Neuron (in vitro differentiated cells): ENCODE measurements at regions not wholly inside any gene's neighbourhood (a gene's known extent, or its start where the extent isn't known, plus 50 kb on each side); places are given as distances from the start of the nearest gene placed in this dataset.

Source experiments
- H2AFZ ChIP-seq: one replicate; pipeline ENCODE4 v1.6.1; 2013; ENCODE audit warnings: low read depth, mild to moderate bottlenecking, inconsistent platforms, low read length, moderate library complexity
- H3K27me3 ChIP-seq: one replicate; pipeline ENCODE4 v1.6.1; 2013; ENCODE audit warnings: low read length; ENCODE audit not compliant: insufficient read depth
- H3K36me3 ChIP-seq: one replicate; pipeline ENCODE4 v1.6.1; 2013; ENCODE audit warnings: low read length; ENCODE audit not compliant: insufficient read depth
- H3K4me1 ChIP-seq: one replicate; pipeline ENCODE4 v1.6.1; 2013; ENCODE audit warnings: low read length; ENCODE audit not compliant: insufficient read depth
- H3K4me3 ChIP-seq: 2 replicates; pipeline ENCODE4 v1.5.1; 2013; ENCODE audit warnings: mild to moderate bottlenecking, low read length, moderate library complexity
- H3K9me3 ChIP-seq: one replicate; pipeline ENCODE4 v1.6.1; 2013; ENCODE audit warnings: low read length

- Histone ChIP-seq H3K4me3 (no peak overlapping the region), H3K36me3 (no peaks in the 10 kb centered on the region), H3K27me3 (peaks cover 11% of the 10 kb centered on the region), H3K4me1 (no peaks in the 10 kb centered on the region), H2AFZ (no peak overlapping the region), H3K9me3 (no peaks in the 10 kb centered on the region)
Observed at GRCh38 chr10:100612601-100613595, 77.2 kb downstream of the HIF1AN start.

- Histone ChIP-seq H3K4me3 (no peak overlapping the region), H3K4me1 (no peaks in the 10 kb centered on the region), H2AFZ (no peak overlapping the region), H3K9me3 (no peaks in the 10 kb centered on the region), H3K27me3 (peaks cover 11% of the 10 kb centered on the region), H3K36me3 (no peaks in the 10 kb centered on the region)
Observed at GRCh38 chr10:100613846-100614245, 78.1 kb downstream of the HIF1AN start.

GRCh38 chr10:100614429-100615095 lies 78.8 kb downstream of the HIF1AN start:
- no peaks in the 10 kb centered on the region for H3K9me3 ChIP-seq
- peaks cover 5% of the 10 kb centered on the region for H3K27me3 ChIP-seq
- H2AFZ ChIP-seq = no peak overlapping the region
- no peaks in the 10 kb centered on the region for H3K4me1 ChIP-seq
- no peaks in the 10 kb centered on the region for H3K36me3 ChIP-seq
- no peak overlapping the region for H3K4me3 ChIP-seq

GRCh38 chr10:100615241-100615640 lies 79.5 kb downstream of the HIF1AN start:
- Histone ChIP-seq H3K4me3 (no peak overlapping the region), H2AFZ (no peak overlapping the region), H3K4me1 (no peaks in the 10 kb centered on the region), H3K27me3 (peaks cover 3% of the 10 kb centered on the region), H3K9me3 (no peaks in the 10 kb centered on the region), H3K36me3 (no peaks in the 10 kb centered on the region)

GRCh38 chr10:100615908-100616307 lies 80.2 kb downstream of the HIF1AN start:
- Histone ChIP-seq H3K9me3 (no peaks in the 10 kb centered on the region), H3K36me3 (no peaks in the 10 kb centered on the region), H2AFZ (no peak overlapping the region), H3K27me3 (peaks cover 7% of the 10 kb centered on the region), H3K4me1 (no peaks in the 10 kb centered on the region), H3K4me3 (no peak overlapping the region)

GRCh38 chr10:100618091-100618615 lies 82.4 kb downstream of the HIF1AN start:
- Histone ChIP-seq H2AFZ (no peak overlapping the region), H3K36me3 (no peaks in the 10 kb centered on the region), H3K4me3 (no peak overlapping the region), H3K9me3 (no peaks in the 10 kb centered on the region), H3K27me3 (peaks cover 11% of the 10 kb centered on the region), H3K4me1 (no peaks in the 10 kb centered on the region)

GRCh38 chr10:100618632-100619255 lies 83.0 kb downstream of the HIF1AN start:
- Histone ChIP-seq H3K4me3 (no peak overlapping the region), H3K9me3 (no peaks in the 10 kb centered on the region), H2AFZ (no peak overlapping the region), H3K36me3 (no peaks in the 10 kb centered on the region), H3K27me3 (peaks cover 8% of the 10 kb centered on the region), H3K4me1 (no peaks in the 10 kb centered on the region)

GRCh38 chr10:100620087-100620835 lies 84.5 kb downstream of the HIF1AN start:
- H3K27me3 ChIP-seq = peaks cover 21% of the 10 kb centered on the region
- H3K9me3 ChIP-seq = no peaks in the 10 kb centered on the region
- H3K4me1 ChIP-seq = no peaks in the 10 kb centered on the region
- H3K36me3 ChIP-seq = no peaks in the 10 kb centered on the region
- no peak overlapping the region for H3K4me3 ChIP-seq
- no peak overlapping the region for H2AFZ ChIP-seq

GRCh38 chr10:100621360-100622205 lies 85.8 kb downstream of the HIF1AN start:
- no peak overlapping the region for H3K4me3 ChIP-seq
- no peaks in the 10 kb centered on the region for H3K36me3 ChIP-seq
- peaks cover 28% of the 10 kb centered on the region for H3K27me3 ChIP-seq
- H3K4me1 ChIP-seq = no peaks in the 10 kb centered on the region
- no peak overlapping the region for H2AFZ ChIP-seq
- H3K9me3 ChIP-seq = no peaks in the 10 kb centered on the region

- H3K4me3 ChIP-seq = no peak overlapping the region
- no peaks in the 10 kb centered on the region for H3K4me1 ChIP-seq
- no peaks in the 10 kb centered on the region for H3K36me3 ChIP-seq
- no peak overlapping the region for H2AFZ ChIP-seq
- H3K9me3 ChIP-seq = no peaks in the 10 kb centered on the region
- H3K27me3 ChIP-seq = peaks cover 30% of the 10 kb centered on the region
Observed at GRCh38 chr10:100622946-100623345, 87.2 kb downstream of the HIF1AN start.

GRCh38 chr10:100623521-100624230 lies 87.9 kb downstream of the HIF1AN start:
- H3K27me3 ChIP-seq = peaks cover 33% of the 10 kb centered on the region
- H3K36me3 ChIP-seq = no peaks in the 10 kb centered on the region
- no peak overlapping the region for H3K4me3 ChIP-seq
- no peaks in the 10 kb centered on the region for H3K4me1 ChIP-seq
- no peaks in the 10 kb centered on the region for H3K9me3 ChIP-seq
- H2AFZ ChIP-seq = no peak overlapping the region
